Activated naive CD8-positive, alpha-beta T cell treated with anti-CD3 and anti-CD28 coated beads, Interleukin-2, amount 50 U/mL, for 16 hours (primary cell): ENCODE measurements at regions not wholly inside any gene's neighbourhood (a gene's known extent, or its start where the extent isn't known, plus 50 kb on each side); places are given as distances from the start of the nearest gene placed in this dataset.
"Not testable (repeated sequence)": the region's sequence is repeated elsewhere in the genome, so short reads cannot be mapped to it uniquely, and the experiment has no call there.

Experiments
- DNase-seq: peaks from one replicate; pipeline ENCODE4 v3.0.0-alpha.2; 2020; ENCODE audit warnings: low read depth, low spot score

DNA sequence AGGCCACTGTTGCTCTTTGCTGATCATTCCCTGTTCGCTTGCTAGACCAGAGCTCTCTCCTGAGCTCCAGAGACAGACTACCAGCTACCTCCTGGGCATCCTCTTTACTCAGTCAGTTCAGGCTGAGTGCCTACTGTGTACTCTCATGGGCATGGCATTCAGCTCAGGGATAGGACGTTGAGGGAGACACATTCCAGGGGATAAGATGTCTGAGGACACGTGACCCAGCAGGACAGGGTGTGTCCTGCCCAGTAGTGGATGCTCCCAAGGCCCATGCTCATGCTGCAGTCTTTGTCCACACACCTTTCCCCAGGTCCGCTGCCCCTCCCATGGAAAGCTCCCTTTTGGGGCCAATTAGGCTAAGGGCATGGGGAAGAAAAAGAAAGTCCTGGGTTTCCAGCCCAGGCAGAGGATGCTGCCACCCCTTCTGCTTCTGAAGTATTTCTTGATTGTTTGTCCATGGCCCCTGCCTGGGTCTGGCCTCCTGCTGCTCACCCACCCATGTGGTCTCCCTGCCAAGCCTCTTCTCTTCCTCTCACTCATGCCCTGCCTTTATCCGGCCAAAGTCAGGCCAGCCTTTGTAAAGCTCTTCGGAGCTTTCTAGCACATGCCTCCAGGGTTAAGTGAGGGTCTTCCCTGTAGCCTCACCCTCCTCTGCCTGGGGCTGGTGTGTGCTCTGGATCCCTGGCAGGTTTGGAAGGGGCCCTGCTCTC is 60.5 kb upstream of the PITX1 start:
- DNase-seq, result no peak

GRCh38 chr5:135093483-135093882 is 59.5 kb upstream of the PITX1 start:
- DNase-seq, result not testable (repeated sequence)

DNA sequence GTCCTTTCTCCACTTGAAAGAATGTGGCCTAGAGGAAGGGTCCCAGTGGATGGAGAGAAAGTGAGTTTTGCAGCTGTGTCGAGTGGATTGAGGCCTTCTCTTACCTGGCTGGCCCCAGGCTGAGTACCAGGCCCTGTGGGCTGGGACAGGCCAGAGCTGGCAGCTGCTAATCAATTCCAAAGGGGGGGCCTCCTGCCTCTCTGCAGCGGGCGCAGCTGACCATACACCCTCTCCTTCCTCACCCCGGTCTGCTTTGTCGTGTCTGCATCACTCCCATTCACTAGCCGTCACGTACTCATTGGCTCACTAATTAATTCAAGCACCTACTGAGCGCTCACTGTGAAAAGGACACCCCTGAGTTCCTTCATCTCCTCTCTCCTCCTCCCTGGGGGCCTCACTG is 58.4 kb upstream of the PITX1 start:
- no peak for DNase-seq

- no peak for DNase-seq
Measured at GRCh38 chr5:135091286-135091685, 57.3 kb upstream of the PITX1 start.

DNA sequence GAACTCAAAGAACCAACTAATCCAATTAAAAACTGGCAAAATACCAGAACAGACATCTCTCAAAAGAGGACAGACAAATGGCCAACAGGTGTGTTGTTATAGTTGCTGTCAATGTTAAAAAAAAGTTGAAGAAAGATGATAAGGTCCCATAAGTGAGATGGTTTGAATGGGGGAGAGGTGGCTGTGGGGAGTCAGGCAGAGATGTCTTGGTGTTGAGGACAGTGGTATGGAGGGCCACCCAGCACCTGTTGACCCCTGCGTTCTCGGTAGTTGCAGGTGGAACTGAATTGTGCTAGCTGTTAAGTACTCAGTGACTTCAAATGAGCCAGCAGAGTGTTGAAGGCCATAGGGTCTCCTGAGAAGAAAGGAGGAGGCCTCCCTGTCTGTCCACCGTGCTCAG is 55.9 kb upstream of the PITX1 start:
- no peak for DNase-seq

DNA sequence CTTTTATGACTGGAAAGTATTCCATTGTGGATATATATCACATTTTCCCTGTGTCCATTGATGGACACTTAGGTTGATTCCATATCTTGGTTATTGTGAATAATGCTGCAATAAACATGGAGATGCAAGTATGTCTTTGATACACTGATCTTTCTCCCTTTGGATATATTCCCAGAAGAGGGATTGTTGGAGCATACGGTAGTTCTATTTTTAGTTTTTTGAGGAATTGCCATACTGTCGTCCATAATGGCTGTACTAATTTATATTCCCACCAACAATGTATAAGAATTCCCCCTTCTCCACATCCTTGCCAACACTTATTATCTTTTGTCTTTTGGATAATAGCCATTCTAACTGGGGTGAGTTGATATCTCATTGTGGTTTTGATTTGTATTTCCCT is 54.9 kb upstream of the PITX1 start:
- no peak for DNase-seq

DNA sequence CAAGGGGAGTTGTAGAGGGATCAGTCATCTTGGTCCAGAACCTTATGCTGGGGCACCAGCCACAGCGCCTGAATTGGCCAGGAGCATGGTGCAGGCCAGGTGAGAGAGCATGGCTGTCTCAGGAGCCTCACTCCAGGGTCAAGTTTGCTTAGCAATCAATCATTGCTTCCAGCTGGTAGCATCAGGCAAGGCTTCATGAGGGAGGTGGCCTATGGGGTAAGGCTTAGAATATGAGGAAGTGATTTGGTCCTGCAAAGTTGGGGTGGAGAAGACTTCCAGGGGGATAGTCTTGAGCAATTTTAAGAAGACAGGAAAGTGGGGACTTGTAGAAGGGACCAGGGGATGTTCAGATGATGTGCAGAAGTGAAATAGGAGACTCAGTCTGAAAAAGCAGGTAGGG is 53.9 kb upstream of the PITX1 start:
- DNase-seq, result no peak

DNA sequence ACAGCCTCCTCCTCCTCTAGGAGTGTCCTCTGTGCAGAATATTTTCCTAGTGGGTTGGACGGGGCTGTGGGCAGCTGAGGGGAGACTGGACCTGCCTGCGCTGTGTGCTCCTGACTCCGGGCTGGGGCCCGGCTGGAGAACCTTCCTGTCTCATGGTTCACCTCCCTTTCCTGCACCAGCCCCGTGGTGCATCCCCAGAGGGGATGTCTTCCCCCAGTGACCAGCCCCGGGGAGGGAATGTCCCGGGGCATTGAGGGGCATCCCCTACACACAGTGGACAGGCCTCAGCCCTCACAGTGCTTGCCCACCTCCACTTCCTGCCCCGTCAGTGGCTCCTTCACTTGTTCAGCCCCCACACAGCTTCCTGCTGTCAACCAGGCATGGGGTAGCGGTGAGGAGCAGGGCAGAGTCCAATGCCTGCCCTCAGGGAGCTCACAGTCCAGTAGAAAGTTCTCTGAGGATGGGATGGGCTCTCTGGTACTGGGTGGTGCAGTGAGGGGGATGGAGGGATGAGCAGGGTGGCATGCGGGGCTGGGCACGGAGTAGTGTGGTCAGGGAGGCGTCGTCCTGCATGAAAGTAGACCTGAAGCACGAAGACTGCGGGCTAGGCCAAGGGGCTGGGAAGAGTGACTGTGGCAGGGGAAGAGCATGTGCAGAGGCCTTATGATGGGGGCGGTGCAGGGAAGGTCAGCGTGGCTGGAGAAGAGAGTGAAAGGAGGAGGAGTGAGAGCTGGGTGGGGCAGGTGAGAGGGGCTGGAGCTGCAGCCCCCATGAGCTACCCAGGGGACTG is 52.1 kb upstream of the PITX1 start:
- DNase-seq, result no peak

DNA sequence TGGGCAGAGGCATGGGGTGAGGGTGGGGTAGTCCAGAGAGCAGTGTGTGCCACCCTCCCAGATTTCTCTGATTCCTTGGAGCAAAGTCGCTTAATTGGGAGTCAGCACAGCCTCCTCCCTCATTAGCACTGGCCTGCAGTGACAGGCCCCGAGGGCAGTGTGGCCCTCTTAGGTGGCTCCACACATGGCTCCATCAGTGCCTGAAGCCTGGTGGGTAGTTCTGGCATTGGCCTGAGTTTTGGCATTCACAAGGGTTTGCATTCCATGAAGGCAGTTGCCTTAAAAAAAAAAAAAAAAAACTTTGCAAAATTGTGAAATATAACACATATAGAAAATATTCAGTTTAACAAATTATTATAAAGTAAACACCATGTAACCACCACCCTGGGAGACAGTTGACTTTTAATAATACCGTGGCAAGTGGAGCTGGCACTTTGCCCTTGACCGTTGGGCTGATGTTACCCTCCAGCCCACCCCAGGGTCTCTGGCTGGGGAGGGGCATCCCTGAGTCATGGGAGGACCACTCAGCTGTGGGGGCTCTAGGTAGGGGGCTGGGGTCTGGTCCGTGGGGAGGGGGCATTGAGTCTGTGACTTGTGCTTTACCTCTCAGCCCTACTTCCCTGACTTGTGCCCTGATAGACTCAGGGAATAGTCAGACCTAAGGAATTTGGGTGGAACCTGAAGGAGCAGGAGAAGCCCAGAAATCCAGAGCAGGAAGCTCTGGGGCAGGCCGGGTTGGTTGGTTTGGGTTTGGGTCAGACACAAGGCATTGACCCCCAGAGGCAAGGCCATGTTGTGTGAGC is 51.3 kb upstream of the PITX1 start:
- DNase-seq, result no peak
